ENCODE measurements at regions not wholly inside any gene's neighbourhood (a gene's known extent, or its start where the extent isn't known, plus 50 kb on each side); places are given as distances from the start of the nearest gene placed in this dataset.

GRCh38 chr6:115617031-115617430 lies 443.7 kb downstream of the FRK start (continued):
- no peak for TF ChIP-seq TAF1 (IDR thresholded peaks at IDR 0.05; ENCODE audit: borderline replicate concordance, low read depth, low read length)
- no peak for TF ChIP-seq CTCF (IDR thresholded peaks at IDR 0.05)
- no peak for TF ChIP-seq YY1 (IDR thresholded peaks at IDR 0.05; ENCODE audit: low read depth)

- Histone ChIP-seq H3K4me1 (ENCODE audit: control insufficient read depth in 1 of 2, insufficient read depth in 2 of 2, low read depth in 1 of 2, low read length in 1 of 2) (peaks cover 2 to 10% of the 10 kb centered on the region in 2 experiments; a peak in 1 of 4 replicates), H3K4me2 (no peak overlapping the region)
- CTCF ChIA-PET = interaction anchor here (1.2 kb wide), 1 partner anchor 81 kb away, joined by 3 read pairs; no protein-coding TSS in a partner anchor
These were observed 447.2 kb downstream of the FRK start for GRCh38 chr6:115613488-115613887.

More at GRCh38 chr6:115613488-115613887, 447.2 kb downstream of the FRK start:
- H3K9ac ChIP-seq = no peak overlapping the region
- no peaks in the 10 kb centered on the region for H3F3A ChIP-seq (replicated peaks; ENCODE audit: insufficient read depth)
- H3K27me3 ChIP-seq (ENCODE audit: insufficient read depth) = no peaks in the 10 kb centered on the region
- DNase-seq = no peak
- no peaks in the 10 kb centered on the region for H3K9me3 ChIP-seq
- TF ChIP-seq GATA2 (CRISPR knock-in tag; IDR thresholded peaks at IDR 0.05) (no peak), NFIC (IDR thresholded peaks at IDR 0.05; ENCODE audit: borderline replicate concordance) (peak; percentile 51; the same call in 1 of the 2 replicates), TCF12 (IDR thresholded peaks at IDR 0.05) (peak; percentile 56), RXRA (IDR thresholded peaks at IDR 0.05; ENCODE audit: borderline replicate concordance, low read depth) (no peak), EZH2phosphoT487 (IDR thresholded peaks at IDR 0.05; ENCODE audit: borderline replicate concordance, low read depth) (no peak), REST (IDR thresholded peaks at IDR 0.05; ENCODE audit: low read depth, low read length) (no peak), NRF1 (IDR thresholded peaks at IDR 0.05; ENCODE audit: low read depth, low read length) (no peak), FOSL2 (IDR thresholded peaks at IDR 0.05; ENCODE audit: borderline replicate concordance, low read depth) (peak; percentile 25; the same call in 1 of the 2 replicates), MEF2A (IDR thresholded peaks at IDR 0.05; ENCODE audit: borderline replicate concordance, low read depth) (0 out of 2 replicates have a peak, but pooled peaks have one; percentile 14)
- no peaks in the 10 kb centered on the region for H3K79me2 ChIP-seq (ENCODE audit: insufficient read depth)
- H4K20me1 ChIP-seq (ENCODE audit: insufficient read depth) = no peaks in the 10 kb centered on the region
- POLR2A ChIA-PET = no interaction called here
- H3K36me3 ChIP-seq (replicated peaks in 1 of 2; ENCODE audit: control insufficient read depth in 1 of 2, insufficient read depth in 2 of 2, low read length in 1 of 2) = no peaks in the 10 kb centered on the region
- no peak overlapping the region for H3K27ac ChIP-seq (ENCODE audit: low read depth in 2 of 2, low read length in 1 of 2)
- no peak overlapping the region for H3K4me3 ChIP-seq (ENCODE audit: low read depth in 2 of 2, low read length in 1 of 2)
- WGBS (ENCODE audit: low lambda C conversion rate) = 5% methylated on average over 3 of the region's 3 CpGs
- H3K9me2 ChIP-seq = no peaks in the 10 kb centered on the region
- peak overlapping the region; percentile 15; the same call in 1 of the 2 replicates for H2AFZ ChIP-seq (ENCODE audit: low read depth)

Measured in SK-N-SH (cell line).